PC-9 (cell line): ENCODE measurements at regions not wholly inside any gene's neighbourhood (a gene's known extent, or its start where the extent isn't known, plus 50 kb on each side); places are given as distances from the start of the nearest gene placed in this dataset.

ENCODE experiments used
- CTCF ChIP-seq: fragments of 200-600 bp; sonication (generic); conservative IDR thresholded peaks from 2 replicates; pipeline ENCODE4 v1.6.1; 2017; ENCODE audit warnings: mixed run types, antibody characterized with exemption, mild to moderate bottlenecking, moderate library complexity
- EZH2 ChIP-seq: fragments of 200-600 bp; sonication (generic); IDR thresholded peaks from 2 replicates; pipeline ENCODE4 v1.8.0; 2017; ENCODE audit warnings: antibody characterized with exemption, low read depth

GRCh38 chr11:26841818-26842473 lies 120.1 kb upstream of the SLC5A12 start:
- TF ChIP-seq CTCF = no peak
- no peak for TF ChIP-seq EZH2
